Head of caudate nucleus (tissue), 42 donors: ENCODE measurements at regions not wholly inside any gene's neighbourhood (a gene's known extent, or its start where the extent isn't known, plus 50 kb on each side); places are given as distances from the start of the nearest gene placed in this dataset.

ENCODE experiments used
- DNase-seq, 42 donors: peaks; one replicate each; pipeline versions ENCODE4 v3.0.0 to v3.0.0-alpha.2; 2020 to 2021; ENCODE audit warnings: mixed read lengths in 7 of 42
- intact Hi-C: fragments of 100-400 bp; cut with DNase I; formaldehyde crosslinking; loops from one replicate; pipeline ENCODE4 v1.15.0; 2022

- intact Hi-C loops = no loop called here
- DNase-seq = no peak
Measured at GRCh38 chr1:222314839-222315238, 233.1 kb downstream of the HHIPL2 start.

GRCh38 chr1:222310836-222311235 is 237.1 kb downstream of the HHIPL2 start:
- intact Hi-C loops = no loop called here
- DNase-seq = peak; percentile 6 to 81 (median 42)

GRCh38 chr1:222307621-222308020 is 240.3 kb downstream of the HHIPL2 start:
- intact Hi-C loops = no loop called here
- DNase-seq = no peak

- no peak for DNase-seq
- intact Hi-C loops = no loop called here
Measured at GRCh38 chr1:222306512-222306911, 241.4 kb downstream of the HHIPL2 start.

- DNase-seq = no peak
Measured at GRCh38 chr1:222306011-222306410, 241.9 kb downstream of the HHIPL2 start.

GRCh38 chr1:222301652-222302051 is 246.3 kb downstream of the HHIPL2 start:
- no peak for DNase-seq
- intact Hi-C loops = no loop called here

More at GRCh38 chr1:222306011-222306410, 241.9 kb downstream of the HHIPL2 start:
- intact Hi-C loops = no loop called here

- intact Hi-C loops = no loop called here
- no peak for DNase-seq
Measured at GRCh38 chr1:222299524-222299923, 248.4 kb downstream of the HHIPL2 start.

- DNase-seq = no peak
- intact Hi-C loops = no loop called here
Measured at GRCh38 chr1:222290866-222291265, 257.0 kb downstream of the HHIPL2 start.

- intact Hi-C loops = no loop called here
- DNase-seq = no peak
Measured at GRCh38 chr1:222288053-222288452, 259.9 kb downstream of the HHIPL2 start.

GRCh38 chr1:222286011-222286410 is 261.9 kb downstream of the HHIPL2 start:
- DNase-seq = no peak
- intact Hi-C loops = no loop called here

- DNase-seq = no peak
- intact Hi-C loops = no loop called here
Measured at GRCh38 chr1:222285526-222285925, 262.4 kb downstream of the HHIPL2 start.

- intact Hi-C loops = no loop called here
- no peak for DNase-seq
Measured at GRCh38 chr1:222284466-222284865, 263.4 kb downstream of the HHIPL2 start.

- intact Hi-C loops = no loop called here
- no peak for DNase-seq
Measured at GRCh38 chr1:222283147-222283768, 264.6 kb downstream of the HHIPL2 start.

- DNase-seq = no peak
- intact Hi-C loops = no loop called here
Measured at GRCh38 chr1:222279591-222279990, 268.3 kb downstream of the HHIPL2 start.

- intact Hi-C loops = no loop called here
- no peak for DNase-seq
Measured at GRCh38 chr1:222278501-222278900, 269.4 kb downstream of the HHIPL2 start.

GRCh38 chr1:222275729-222276465 is 272.0 kb downstream of the HHIPL2 start:
- DNase-seq = peak in 2 of 42 donors; percentile 6 to 19
- intact Hi-C loops = no loop called here

- no peak for DNase-seq
- intact Hi-C loops = no loop called here
Measured at GRCh38 chr1:222275001-222275728, 272.7 kb downstream of the HHIPL2 start.

GRCh38 chr1:222266223-222267196 is 281.4 kb downstream of the HHIPL2 start:
- intact Hi-C loops = no loop called here
- DNase-seq = peak in 11 of 42 donors; percentile 7 to 46 (median 20)

GRCh38 chr1:222263791-222264190 is 284.1 kb downstream of the HHIPL2 start:
- intact Hi-C loops = no loop called here
- DNase-seq = no peak
